Fibroblast of mammary gland (primary cell): ENCODE measurements at regions not wholly inside any gene's neighbourhood (a gene's known extent, or its start where the extent isn't known, plus 50 kb on each side); places are given as distances from the start of the nearest gene placed in this dataset.

Source experiments
- DNase-seq: peaks from one replicate; pipeline ENCODE4 v3.0.0-alpha.2; 2010; ENCODE audit warnings: low read depth
- H3K4me3 ChIP-seq: 2 replicates; pipeline ENCODE4 v1.5.1; 2011; ENCODE audit warnings: low read depth, mild to moderate bottlenecking, low read length, moderate library complexity; ENCODE audit not compliant: control insufficient read depth
- TF ChIP-seq, protein P1 (sequence below): conservative IDR thresholded peaks from 2 replicates; pipeline ENCODE4 v1.5.1; 2011; ENCODE audit warnings: low read depth, low read length, inconsistent platforms; ENCODE audit not compliant: control insufficient read depth, insufficient read depth

DNA sequence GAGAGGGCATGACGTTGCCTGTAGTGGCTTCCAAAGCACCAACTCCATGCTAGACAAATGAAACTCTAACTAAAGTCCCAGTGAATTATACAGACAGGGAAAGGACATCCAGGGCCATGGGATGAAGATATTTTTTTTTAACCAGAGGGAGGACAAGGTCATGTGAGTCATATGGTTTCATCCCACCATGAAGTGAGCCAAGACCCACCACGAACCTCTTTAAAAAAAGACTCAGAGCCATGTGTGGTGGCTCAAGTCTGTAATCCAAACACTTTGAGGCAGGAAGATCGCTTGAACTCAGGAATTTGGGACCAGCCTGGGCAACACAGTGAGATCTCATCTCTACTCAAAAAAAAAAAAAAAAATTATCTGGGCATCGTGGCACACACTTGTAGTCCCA is 115.2 kb downstream of the LIPG start:
- H3K4me3 ChIP-seq, result no peak overlapping the region
- TF ChIP-seq, protein P1, sequence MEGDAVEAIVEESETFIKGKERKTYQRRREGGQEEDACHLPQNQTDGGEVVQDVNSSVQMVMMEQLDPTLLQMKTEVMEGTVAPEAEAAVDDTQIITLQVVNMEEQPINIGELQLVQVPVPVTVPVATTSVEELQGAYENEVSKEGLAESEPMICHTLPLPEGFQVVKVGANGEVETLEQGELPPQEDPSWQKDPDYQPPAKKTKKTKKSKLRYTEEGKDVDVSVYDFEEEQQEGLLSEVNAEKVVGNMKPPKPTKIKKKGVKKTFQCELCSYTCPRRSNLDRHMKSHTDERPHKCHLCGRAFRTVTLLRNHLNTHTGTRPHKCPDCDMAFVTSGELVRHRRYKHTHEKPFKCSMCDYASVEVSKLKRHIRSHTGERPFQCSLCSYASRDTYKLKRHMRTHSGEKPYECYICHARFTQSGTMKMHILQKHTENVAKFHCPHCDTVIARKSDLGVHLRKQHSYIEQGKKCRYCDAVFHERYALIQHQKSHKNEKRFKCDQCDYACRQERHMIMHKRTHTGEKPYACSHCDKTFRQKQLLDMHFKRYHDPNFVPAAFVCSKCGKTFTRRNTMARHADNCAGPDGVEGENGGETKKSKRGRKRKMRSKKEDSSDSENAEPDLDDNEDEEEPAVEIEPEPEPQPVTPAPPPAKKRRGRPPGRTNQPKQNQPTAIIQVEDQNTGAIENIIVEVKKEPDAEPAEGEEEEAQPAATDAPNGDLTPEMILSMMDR, result no peak
- DNase-seq, result peak; percentile 50

DNA sequence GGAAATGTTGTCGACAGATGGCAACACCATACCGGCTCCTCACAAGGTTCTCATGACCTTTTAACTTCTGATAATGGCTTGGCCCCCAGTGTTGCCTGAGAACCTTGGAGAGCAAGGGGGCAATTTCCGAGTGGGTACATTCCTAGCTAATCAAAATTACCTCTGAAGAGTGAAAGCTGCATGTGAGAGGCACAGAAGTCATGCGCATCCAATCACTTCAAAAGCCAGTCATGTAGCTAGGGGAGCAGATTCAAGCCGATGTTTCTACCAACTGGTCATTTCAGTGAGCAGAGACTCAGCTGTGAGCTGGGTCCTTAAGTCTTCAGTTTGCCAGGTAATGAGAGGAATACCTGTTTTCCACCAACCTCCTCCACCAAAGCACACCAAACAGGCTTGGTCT is 111.4 kb downstream of the LIPG start:
- no peak for DNase-seq
- TF ChIP-seq, protein P1, result no peak
- H3K4me3 ChIP-seq, result no peak overlapping the region

DNA sequence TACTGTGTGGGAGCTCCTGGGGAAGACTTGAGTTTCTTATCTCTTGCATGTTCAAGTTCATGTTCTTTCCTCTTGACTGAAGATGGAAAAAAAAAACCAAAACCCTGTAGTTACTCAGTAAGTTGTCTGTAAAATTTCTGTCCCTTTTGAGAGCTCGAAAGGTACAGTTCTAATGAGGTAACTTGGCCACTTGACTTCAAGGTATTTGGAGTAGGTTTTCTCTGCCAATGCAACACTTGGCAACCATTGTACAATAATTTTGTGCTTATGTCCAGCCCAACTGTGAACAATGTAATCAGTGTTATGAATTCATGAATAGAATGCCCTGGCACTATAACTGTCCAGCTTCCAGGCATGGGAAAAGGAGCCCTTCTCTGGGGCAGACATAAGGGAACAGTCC is 111.0 kb downstream of the LIPG start:
- no peak for DNase-seq
- TF ChIP-seq, protein P1, result no peak
- H3K4me3 ChIP-seq, result no peak overlapping the region

DNA sequence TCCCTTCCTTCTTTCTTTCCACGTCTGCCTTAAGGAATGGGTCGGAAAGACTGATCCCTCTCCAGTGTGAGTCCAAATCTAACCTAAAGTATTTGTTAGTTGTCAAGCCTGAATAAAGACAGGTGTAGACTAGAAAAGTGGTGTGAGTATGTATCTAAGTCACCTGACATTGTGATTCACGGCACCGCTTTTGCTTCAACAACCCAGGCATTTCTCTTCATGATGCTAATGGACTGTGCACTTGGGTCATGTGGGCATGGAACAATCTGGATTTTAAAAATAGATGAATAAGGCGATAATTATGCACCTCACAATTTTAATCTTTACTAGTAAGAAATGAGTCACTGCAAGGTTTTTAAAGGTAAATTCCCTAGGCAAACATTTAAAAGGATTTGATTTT is 107.5 kb downstream of the LIPG start:
- TF ChIP-seq, protein P1, result no peak
- DNase-seq, result no peak
- no peak overlapping the region for H3K4me3 ChIP-seq

DNA sequence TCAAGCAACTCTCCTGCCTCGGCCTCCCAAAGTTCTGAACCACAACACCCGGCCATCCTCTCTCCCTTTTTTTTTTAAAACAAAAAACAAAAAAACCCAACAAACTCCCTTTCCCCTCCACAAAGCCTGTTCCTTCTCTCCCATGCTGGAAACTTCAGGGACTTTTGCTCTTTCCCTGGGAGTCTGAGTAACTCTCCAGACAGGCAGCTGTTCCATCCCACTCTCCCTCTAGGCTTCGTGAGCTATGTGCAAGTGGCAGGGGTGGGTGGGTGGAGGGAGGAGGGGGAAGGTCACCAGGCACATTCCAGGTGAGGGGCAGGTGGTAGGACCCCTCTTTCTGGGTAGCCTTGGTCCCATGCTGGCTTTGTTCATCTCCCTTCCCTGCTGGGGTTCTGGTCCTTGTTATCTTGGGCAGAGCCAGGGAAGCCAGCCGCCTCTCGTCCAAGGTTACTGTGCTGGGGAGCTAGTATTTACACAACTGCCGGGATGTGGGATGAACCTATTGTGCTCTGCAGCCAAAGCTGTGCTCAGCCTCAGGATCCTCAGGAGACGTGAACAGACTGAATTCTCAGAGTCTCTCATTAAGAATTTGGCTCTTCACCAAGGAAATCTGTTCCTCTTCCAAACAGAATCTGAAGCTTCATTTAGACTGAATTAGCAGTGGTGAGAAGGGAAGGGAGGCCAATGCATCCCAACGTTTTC is 106.9 kb downstream of the LIPG start:
- TF ChIP-seq, protein P1, result no peak
- DNase-seq, result peak; percentile 77
- H3K4me3 ChIP-seq, result no peak overlapping the region

DNA sequence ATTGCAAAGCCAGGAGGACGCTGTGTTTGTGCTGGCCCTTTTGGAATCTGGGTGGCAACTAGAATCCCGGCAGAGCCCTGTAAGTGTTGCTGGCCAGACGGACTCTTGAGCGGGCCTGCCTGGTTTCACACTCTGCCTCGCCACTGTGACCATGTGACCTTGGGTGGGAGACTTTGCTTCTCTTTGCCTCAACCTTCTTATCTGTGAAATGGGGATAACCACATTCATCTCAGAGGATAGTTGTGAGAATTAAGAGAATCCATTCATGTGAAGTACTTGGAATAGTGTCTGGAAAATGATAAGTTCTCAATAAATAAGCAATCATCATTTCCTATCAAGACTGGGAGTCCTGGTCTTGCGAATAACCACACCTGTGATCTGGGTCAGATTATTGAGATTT is 105.6 kb downstream of the LIPG start:
- TF ChIP-seq, protein P1, result no peak
- DNase-seq, result no peak
- H3K4me3 ChIP-seq, result no peak overlapping the region
